Activated CD8-positive, alpha-beta memory T cell treated with anti-CD3 and anti-CD28 coated beads, Interleukin-2, amount 10 ng/mL, durations not matched to agents 7 days and 5 days (primary cell): ENCODE measurements at regions not wholly inside any gene's neighbourhood (a gene's known extent, or its start where the extent isn't known, plus 50 kb on each side); places are given as distances from the start of the nearest gene placed in this dataset.
"Not testable (repeated sequence)": the region's sequence is repeated elsewhere in the genome, so short reads cannot be mapped to it uniquely, and the experiment has no call there.

Experiments used
- ATAC-seq: fragments of 150-1000 bp; cut with Tn5 transposase; one replicate; pipeline ENCODE4 v1.10.0; 2021; ENCODE audit warnings: moderate library complexity
- CTCF ChIA-PET: fragments of 350-600 bp; sonication (Branson Sonifier 250); formaldehyde crosslinking; loops from one replicate; lab custom pipeline; 2021; ENCODE audit warnings: antibody characterized with exemption; lab: Charles Lee
- DNase-seq: peaks from one replicate; pipeline ENCODE4 v3.0.0-alpha.2; 2020
- H3K27ac Mint-ChIP-seq: one replicate; pipeline ENCODE4 v1.8.0; 2021; ENCODE audit warnings: mild to moderate bottlenecking, mixed read lengths
- H3K27me3 Mint-ChIP-seq: one replicate; pipeline ENCODE4 v1.8.0; 2021; ENCODE audit warnings: mixed read lengths
- H3K36me3 Mint-ChIP-seq: one replicate; pipeline ENCODE4 v1.8.0; 2021; ENCODE audit warnings: mild to moderate bottlenecking, mixed read lengths
- H3K4me1 Mint-ChIP-seq: one replicate; pipeline ENCODE4 v1.8.0; 2021; ENCODE audit warnings: mixed read lengths
- H3K4me3 Mint-ChIP-seq: one replicate; pipeline ENCODE4 v1.8.0; 2021; ENCODE audit warnings: mild to moderate bottlenecking, moderate library complexity, mixed read lengths
- H3K9me3 Mint-ChIP-seq: one replicate; pipeline ENCODE4 v1.8.0; 2022; ENCODE audit warnings: low read depth, mixed read lengths

DNA sequence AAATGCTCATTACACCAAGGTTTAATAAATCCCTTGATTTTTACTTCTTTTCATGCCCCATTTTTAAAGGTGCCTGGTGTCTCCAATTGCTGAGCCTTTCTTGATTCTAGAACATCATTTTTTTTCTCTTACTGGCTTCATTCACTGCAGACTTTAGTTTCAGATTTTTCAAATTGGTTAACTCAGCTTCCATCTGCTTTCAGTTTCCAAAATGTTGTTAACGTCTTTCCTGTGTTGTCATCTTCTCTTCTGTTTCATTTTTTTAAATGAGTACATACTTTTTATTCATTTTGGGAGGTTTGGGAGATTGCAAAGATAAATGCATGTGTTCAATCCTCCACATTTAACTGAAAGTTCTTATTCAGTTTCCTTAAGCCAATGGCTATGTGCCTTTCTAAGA is 126.4 kb upstream of the CCNG1 start:
- CTCF ChIA-PET: no interaction called here
- no peaks in the 10 kb centered on the region for H3K9me3 Mint-ChIP-seq
- H3K27ac Mint-ChIP-seq: peak overlapping the region; percentile 41
- H3K4me1 Mint-ChIP-seq: peaks cover 8% of the 10 kb centered on the region
- H3K36me3 Mint-ChIP-seq: no peaks in the 10 kb centered on the region
- DNase-seq: no peak
- no peaks in the 10 kb centered on the region for H3K27me3 Mint-ChIP-seq
- no peak overlapping the region for H3K4me3 Mint-ChIP-seq
- ATAC-seq: peak; percentile 30

DNA sequence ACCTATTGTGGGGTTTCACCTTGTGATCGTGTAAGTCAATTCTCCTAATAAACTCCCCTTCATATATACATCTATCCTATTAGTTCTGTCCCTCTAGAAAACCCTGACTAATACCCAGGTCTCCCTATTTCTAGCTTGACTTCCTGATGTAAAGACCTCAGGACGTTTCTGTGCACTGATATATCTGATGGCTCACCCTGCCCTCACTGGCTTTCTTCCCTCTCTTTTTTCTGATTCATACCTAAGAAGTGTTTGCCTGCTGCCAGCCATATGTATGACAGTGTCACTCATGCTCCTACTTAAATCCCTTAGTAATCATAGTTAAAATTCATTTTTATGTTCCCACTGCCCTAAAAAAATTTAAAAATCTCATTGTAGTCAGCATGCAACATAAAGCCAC is 124.8 kb upstream of the CCNG1 start:
- no peaks in the 10 kb centered on the region for H3K27me3 Mint-ChIP-seq
- H3K27ac Mint-ChIP-seq: no peak overlapping the region
- CTCF ChIA-PET: no interaction called here
- H3K9me3 Mint-ChIP-seq: no peaks in the 10 kb centered on the region
- peaks cover 8% of the 10 kb centered on the region for H3K4me1 Mint-ChIP-seq
- H3K4me3 Mint-ChIP-seq: no peak overlapping the region
- ATAC-seq (no peak), DNase-seq (no peak)
- no peaks in the 10 kb centered on the region for H3K36me3 Mint-ChIP-seq

DNA sequence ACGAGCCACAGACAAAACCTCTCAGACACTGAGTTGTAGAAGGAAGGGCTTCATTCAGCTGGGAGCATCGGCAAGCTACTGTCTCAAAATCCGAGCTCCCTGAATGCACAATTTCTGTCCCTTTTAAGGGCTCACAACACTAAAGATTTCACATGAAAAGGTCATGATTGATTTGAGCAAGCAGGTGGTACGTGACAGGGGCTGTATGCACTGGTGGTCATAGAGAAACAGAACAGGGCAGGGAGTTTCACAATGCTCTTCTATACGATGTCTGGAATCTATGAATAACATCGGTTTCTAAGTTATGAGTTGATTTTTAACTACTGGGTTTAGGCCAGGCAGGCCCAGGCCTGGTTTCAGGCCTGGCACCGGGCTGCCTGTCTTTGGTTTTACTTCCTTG is 124.3 kb upstream of the CCNG1 start:
- CTCF ChIA-PET, H3K4me3 Mint-ChIP-seq, H3K27ac Mint-ChIP-seq, DNase-seq, ATAC-seq, H3K4me1 Mint-ChIP-seq, H3K27me3 Mint-ChIP-seq, H3K9me3 Mint-ChIP-seq, H3K36me3 Mint-ChIP-seq: not testable (repeated sequence)

DNA sequence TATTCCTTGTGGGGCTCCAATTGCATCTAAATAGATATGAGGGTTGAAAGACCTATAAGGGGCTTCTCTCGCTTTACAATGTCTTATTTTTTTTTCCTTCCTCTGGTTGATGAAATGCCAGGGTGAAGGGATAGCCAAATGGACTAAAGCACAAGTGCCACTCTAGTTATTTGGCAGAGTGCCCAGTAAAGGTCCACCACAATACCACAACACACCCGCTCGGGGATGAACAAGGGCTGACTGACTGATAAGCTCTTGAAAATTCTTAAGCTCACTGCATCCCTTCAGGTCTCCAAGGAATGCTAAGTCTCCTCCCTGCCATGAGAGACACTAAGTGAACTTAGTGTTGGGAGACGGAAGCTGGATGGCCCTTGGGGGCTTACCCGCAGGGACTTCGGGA is 121.0 kb upstream of the CCNG1 start:
- H3K27ac Mint-ChIP-seq, H3K4me3 Mint-ChIP-seq, H3K27me3 Mint-ChIP-seq, H3K4me1 Mint-ChIP-seq, H3K36me3 Mint-ChIP-seq, ATAC-seq, DNase-seq, H3K9me3 Mint-ChIP-seq: not testable (repeated sequence)
- CTCF ChIA-PET: interaction anchor here (1.0 kb wide), 1 partner anchor 9 kb away, joined by 4 read pairs; no protein-coding TSS in a partner anchor

DNA sequence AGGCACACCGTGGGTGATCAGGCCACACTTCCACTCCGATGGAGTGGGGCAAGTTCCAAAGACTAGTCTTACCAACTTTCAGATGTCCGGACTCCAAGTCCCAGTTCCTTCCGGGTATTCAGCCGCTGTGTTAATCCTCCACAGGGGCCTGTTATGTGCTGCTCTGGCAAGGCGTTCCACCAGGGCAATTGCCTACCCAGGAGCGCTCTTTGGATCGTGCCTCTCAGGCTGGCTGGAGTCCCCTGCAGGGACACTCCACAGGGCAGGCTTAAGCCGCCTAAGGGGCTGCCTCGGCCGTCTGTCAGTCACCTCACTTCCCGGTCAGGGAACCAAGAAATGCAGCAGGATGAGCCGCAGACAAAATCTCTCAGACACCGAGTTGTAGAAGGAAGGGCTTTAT is 118.7 kb upstream of the CCNG1 start:
- ATAC-seq: no peak
- Mint-ChIP-seq H3K36me3 (no peaks in the 10 kb centered on the region), H3K4me3 (no peak overlapping the region), H3K27me3 (no peaks in the 10 kb centered on the region), H3K4me1 (no peaks in the 10 kb centered on the region), H3K27ac (no peak overlapping the region), H3K9me3 (no peaks in the 10 kb centered on the region)
- no peak for DNase-seq
- CTCF ChIA-PET: no interaction called here

DNA sequence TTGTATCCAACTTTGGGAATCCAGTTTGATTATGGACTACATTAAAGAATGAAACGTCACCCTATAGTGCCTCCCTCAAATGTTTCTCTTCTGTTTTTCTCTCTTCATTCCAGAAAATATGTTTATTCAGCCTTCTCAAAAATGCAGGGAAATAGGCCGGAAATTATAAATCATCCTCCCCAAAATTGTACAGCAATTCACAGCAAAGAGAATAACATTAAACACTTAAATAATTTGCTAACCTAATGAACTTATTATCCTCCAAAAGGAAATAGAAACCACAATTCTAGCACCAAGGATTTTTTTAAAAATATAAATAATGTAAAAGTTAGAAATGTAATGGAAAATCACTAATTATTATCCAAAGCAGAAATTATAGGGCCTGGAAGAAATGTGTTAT is 115.9 kb upstream of the CCNG1 start:
- no peak overlapping the region for H3K4me3 Mint-ChIP-seq
- DNase-seq: no peak
- H3K9me3 Mint-ChIP-seq: no peaks in the 10 kb centered on the region
- CTCF ChIA-PET: interaction anchor here (1.6 kb wide), 1 partner anchor 15 kb away, joined by 4 read pairs; no protein-coding TSS in a partner anchor
- H3K36me3 Mint-ChIP-seq: no peaks in the 10 kb centered on the region
- ATAC-seq: no peak
- no peaks in the 10 kb centered on the region for H3K4me1 Mint-ChIP-seq
- no peak overlapping the region for H3K27ac Mint-ChIP-seq
- H3K27me3 Mint-ChIP-seq: peaks cover 6% of the 10 kb centered on the region

DNA sequence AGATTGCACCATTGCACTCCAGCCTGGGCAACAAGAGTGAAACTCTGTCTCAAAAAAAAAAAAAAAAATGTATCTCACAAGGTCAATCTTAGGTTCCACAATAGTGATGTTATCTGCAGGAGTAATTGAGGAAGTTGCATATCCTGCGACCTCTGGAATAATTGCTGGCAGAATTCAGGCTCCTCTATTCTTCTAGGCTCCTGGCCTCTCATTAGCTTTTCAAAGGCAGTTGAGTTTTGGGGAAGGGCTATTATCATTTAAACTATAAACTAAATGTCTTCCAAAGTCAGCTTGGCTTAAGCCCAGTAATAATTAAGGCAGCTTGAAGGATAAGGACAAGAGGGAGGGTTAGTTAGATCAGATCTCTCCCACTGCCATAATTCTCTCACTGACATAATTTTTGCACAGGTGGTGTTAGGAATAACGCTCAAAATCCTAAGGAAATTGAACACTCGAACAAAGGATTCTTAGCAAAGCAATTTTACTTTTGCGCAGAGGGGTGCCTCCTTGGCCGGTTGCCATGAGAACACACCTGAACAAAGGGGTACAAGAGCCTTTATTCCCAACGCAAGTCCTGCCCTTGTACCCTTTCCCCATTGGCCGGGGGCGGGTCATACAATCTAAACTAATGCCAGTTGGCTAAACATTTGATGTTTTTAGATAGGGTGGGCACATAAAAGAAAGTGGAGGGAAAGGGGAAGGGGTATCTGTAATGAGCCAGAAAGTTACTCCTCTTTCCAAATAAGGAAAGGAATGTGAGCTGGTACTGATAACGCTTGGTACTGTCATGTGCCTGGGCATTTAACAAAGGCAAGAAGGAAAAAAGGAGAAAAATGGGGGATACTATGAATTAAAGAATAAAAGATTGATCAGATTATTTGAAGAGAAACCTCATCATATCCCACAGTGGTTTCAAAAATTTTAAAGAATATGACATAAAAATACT is 106.4 kb upstream of the CCNG1 start:
- Mint-ChIP-seq H3K36me3 (no peaks in the 10 kb centered on the region), H3K4me1 (no peaks in the 10 kb centered on the region), H3K27ac (no peak overlapping the region), H3K27me3 (peaks cover 4% of the 10 kb centered on the region), H3K4me3 (no peak overlapping the region), H3K9me3 (no peaks in the 10 kb centered on the region)
- DNase-seq (no peak), ATAC-seq (no peak)
- CTCF ChIA-PET: no interaction called here

DNA sequence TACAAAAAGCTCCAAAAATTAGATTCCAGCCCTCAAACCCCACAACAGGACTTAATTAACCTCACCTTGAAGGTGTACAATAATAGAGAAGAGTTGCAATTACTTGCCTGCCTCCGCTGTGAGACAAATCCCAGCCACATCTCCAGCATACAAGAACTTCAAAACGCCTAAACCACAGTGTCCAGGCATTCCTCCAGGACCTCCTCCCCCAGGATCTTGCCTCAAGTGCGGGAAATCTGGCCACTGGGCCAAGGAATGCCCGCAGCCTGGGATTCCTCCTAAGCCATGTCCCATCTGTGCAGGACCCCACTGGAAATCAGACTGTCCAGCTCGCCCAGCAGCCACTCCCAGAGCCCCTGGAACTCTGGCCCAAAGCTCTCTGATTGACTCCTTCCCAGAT is 101.3 kb upstream of the CCNG1 start:
- H3K27ac Mint-ChIP-seq, H3K4me3 Mint-ChIP-seq, DNase-seq, H3K36me3 Mint-ChIP-seq, ATAC-seq, CTCF ChIA-PET, H3K9me3 Mint-ChIP-seq, H3K4me1 Mint-ChIP-seq, H3K27me3 Mint-ChIP-seq: not testable (repeated sequence)

DNA sequence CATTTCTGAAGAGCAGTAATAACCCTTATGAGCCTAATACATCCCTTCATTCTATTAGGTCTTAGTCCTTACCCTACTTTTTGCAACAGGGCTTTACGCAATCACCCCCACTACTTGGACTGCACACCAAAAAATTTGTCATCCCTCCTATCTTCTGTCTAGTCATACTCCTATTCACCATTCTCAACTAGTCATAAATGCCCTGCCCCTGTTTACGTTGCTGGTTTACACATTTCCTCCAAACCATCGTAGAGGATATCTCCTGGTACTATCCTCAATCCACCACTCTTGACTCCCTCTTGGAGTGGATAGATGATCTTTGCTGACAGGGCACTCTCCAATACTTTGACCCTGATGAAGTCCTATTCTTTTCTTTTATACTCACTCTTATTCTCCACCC is 98.2 kb upstream of the CCNG1 start:
- no peak for DNase-seq
- Mint-ChIP-seq H3K36me3 (no peaks in the 10 kb centered on the region), H3K4me1 (no peaks in the 10 kb centered on the region), H3K9me3 (no peaks in the 10 kb centered on the region), H3K27ac (no peak overlapping the region), H3K27me3 (peaks cover 3% of the 10 kb centered on the region), H3K4me3 (no peak overlapping the region)
- CTCF ChIA-PET: no interaction called here
- no peak for ATAC-seq

DNA sequence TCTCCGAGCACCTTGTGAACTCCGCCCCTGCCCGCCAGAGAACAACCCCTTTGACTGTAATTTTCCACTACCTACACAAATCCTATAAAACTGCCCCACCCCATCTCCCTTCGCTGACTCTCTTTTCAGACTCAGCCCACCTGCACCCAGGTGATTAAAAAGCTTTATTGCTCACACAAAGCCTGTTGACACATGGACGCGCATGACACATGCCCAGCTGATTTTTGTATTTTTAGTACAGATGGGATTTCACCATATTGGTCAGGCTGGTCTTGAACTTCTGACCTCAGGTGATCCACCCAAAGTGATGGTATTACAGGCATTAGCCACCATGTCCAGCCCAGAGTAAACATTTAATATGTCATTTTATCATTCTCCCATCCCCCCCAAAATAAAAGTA is 97.0 kb upstream of the CCNG1 start:
- ATAC-seq, H3K4me1 Mint-ChIP-seq, DNase-seq, H3K36me3 Mint-ChIP-seq, CTCF ChIA-PET, H3K4me3 Mint-ChIP-seq, H3K9me3 Mint-ChIP-seq, H3K27me3 Mint-ChIP-seq, H3K27ac Mint-ChIP-seq: not testable (repeated sequence)

DNA sequence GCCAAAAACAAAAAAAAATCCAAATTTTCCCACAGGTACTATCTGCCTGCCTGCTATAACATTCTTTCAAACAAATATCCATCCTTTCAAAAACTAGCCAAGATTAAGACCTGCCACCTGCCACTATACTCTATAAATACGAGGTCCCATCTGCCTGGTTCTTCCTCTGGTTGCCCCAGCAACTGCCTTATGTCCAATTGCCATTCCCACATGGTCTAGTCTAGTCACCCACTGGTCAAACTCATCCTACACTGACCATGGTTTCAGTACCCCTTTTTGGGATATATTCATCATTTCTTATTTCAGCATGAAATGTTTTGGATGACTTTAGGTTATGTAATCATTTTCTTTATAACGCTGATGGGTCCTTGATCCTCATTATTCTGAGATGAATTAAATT is 95.1 kb upstream of the CCNG1 start:
- CTCF ChIA-PET: no interaction called here
- Mint-ChIP-seq H3K27me3 (peaks cover 6% of the 10 kb centered on the region), H3K36me3 (no peaks in the 10 kb centered on the region), H3K27ac (no peak overlapping the region), H3K4me1 (no peaks in the 10 kb centered on the region), H3K9me3 (no peaks in the 10 kb centered on the region), H3K4me3 (no peak overlapping the region)
- DNase-seq (no peak), ATAC-seq (no peak)

DNA sequence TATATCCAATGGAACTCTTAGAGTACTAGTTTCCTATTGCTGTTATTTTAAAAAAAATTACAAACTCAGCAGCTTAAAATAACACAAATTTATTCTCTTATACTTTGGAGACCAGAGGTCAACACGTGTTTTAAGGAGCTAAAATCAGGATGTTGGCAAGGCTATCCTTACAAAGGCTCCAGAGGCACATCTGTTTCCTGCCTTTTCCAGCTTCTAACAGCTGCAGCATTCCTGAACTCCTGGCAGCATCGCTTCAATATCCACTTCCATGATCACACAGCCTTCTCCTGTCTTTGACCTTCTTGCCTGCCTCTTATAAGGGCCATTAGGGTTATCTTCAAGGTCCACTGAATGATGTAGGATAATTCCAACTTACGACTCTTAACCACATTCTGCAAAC is 92.2 kb upstream of the CCNG1 start:
- Mint-ChIP-seq H3K4me1 (no peaks in the 10 kb centered on the region), H3K27ac (no peak overlapping the region), H3K27me3 (peaks cover 8% of the 10 kb centered on the region), H3K9me3 (no peaks in the 10 kb centered on the region), H3K36me3 (no peaks in the 10 kb centered on the region), H3K4me3 (no peak overlapping the region)
- no peak for DNase-seq
- no peak for ATAC-seq
- CTCF ChIA-PET: no interaction called here

DNA sequence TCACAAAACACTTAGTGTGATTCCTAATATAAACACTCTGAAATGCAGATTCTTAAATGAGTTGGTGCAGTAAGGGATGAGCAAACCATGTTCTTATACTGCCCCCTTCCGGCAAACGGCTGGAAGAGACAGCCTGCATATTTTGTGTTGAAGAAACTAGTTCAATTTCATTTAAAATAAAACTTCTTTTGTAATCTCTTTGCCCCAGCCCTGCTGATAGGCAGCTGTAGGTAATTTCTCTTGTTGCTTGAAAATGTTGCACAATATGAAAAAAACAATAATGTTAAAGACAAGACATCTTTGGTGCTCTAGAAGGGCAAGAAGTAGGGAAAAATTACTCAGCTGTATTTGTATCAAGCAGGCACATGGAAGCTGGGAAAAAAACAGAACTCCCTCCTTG is 89.7 kb upstream of the CCNG1 start:
- Mint-ChIP-seq H3K36me3 (no peaks in the 10 kb centered on the region), H3K4me1 (no peaks in the 10 kb centered on the region), H3K4me3 (no peak overlapping the region), H3K9me3 (no peaks in the 10 kb centered on the region), H3K27ac (no peak overlapping the region), H3K27me3 (peaks cover 8% of the 10 kb centered on the region)
- CTCF ChIA-PET: interaction anchor here (0.7 to 2.4 kb wide), 6 partner anchors 9 to 1805 kb away, joined by 3 to 21 read pairs (median 3); no protein-coding TSS in a partner anchor
- peak; percentile 49 for ATAC-seq
- DNase-seq: peak; percentile 66

DNA sequence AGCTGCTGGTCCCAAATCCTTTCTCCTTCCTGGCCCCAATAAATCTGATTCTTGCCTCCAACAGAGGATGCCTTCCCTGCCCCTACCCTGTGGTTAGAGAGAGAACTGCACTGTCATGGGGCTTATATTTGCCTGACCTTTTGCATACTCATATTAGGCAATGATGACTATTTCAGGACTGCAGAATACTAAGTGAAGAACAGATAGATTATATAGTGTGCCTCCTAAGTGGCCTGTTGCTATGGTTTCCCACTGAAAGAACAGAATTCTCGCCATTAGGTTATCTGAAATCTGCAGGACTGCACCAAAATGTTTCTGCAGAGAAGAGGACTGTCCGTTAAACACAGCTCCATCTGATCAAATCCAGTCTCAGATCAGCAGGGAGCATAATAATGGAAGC is 87.3 kb upstream of the CCNG1 start:
- CTCF ChIA-PET: no interaction called here

More for the DNA sequence above, 87.3 kb upstream of the CCNG1 start:
- Mint-ChIP-seq H3K27ac (no peak overlapping the region), H3K4me3 (no peak overlapping the region), H3K27me3 (peaks cover 5% of the 10 kb centered on the region), H3K36me3 (no peaks in the 10 kb centered on the region), H3K4me1 (no peaks in the 10 kb centered on the region), H3K9me3 (no peaks in the 10 kb centered on the region)
- no peak for DNase-seq
- ATAC-seq: no peak
